Esophagus (tissue), 2 donors: ENCODE measurements at regions not wholly inside any gene's neighbourhood (a gene's known extent, or its start where the extent isn't known, plus 50 kb on each side); places are given as distances from the start of the nearest gene placed in this dataset.

ENCODE experiments used
- H3K27ac ChIP-seq, 2 donors: one replicate each; pipeline ENCODE4 v1.5.1; 2013; ENCODE audit warnings: low read depth in 2 of 2, mild to moderate bottlenecking in 2 of 2, inconsistent platforms in 1 of 2, low read length in 1 of 2, moderate library complexity in 1 of 2
- H3K27me3 ChIP-seq, 2 donors: one replicate each; pipeline ENCODE4 v1.6.1; 2013; ENCODE audit warnings: low read length in 2 of 2, control low read depth in 1 of 2, mild to moderate bottlenecking in 1 of 2; ENCODE audit not compliant: insufficient read depth in 2 of 2, control insufficient read depth in 1 of 2
- H3K36me3 ChIP-seq, 2 donors: one replicate each; pipeline ENCODE4 v1.6.1; 2013; ENCODE audit warnings: low read length in 1 of 2; ENCODE audit not compliant: control insufficient read depth in 2 of 2, insufficient read depth in 2 of 2
- H3K4me1 ChIP-seq, 2 donors: one replicate each; pipeline ENCODE4 v1.6.1; 2013; ENCODE audit warnings: low read length in 1 of 2; ENCODE audit not compliant: control insufficient read depth in 2 of 2, insufficient read depth in 2 of 2
- H3K4me3 ChIP-seq, 2 donors: one replicate each; pipeline ENCODE4 v1.5.1; 2013; ENCODE audit warnings: low read length in 2 of 2, mild to moderate bottlenecking in 2 of 2, low read depth in 1 of 2, moderate library complexity in 1 of 2
- H3K9me3 ChIP-seq, 2 donors: one replicate each; pipeline ENCODE4 v1.6.1; 2013; ENCODE audit warnings: mild to moderate bottlenecking in 2 of 2, low read depth in 1 of 2, low read length in 1 of 2, moderate library complexity in 1 of 2; ENCODE audit not compliant: control insufficient read depth in 2 of 2, insufficient read depth in 1 of 2
- WGBS, 2 donors: extraction: QIAGEN DNeasy Blood & Tissue Kit; methylation state at CpG; one replicate each; pipeline ENCODE4 v1.1.7; 2013; 5-methylcytosine and 5-hydroxymethylcytosine counted together
- donor health status: healthy with polysubstance abuse.
- donor health status: Bipolar disorder and iron deficiency.

DNA sequence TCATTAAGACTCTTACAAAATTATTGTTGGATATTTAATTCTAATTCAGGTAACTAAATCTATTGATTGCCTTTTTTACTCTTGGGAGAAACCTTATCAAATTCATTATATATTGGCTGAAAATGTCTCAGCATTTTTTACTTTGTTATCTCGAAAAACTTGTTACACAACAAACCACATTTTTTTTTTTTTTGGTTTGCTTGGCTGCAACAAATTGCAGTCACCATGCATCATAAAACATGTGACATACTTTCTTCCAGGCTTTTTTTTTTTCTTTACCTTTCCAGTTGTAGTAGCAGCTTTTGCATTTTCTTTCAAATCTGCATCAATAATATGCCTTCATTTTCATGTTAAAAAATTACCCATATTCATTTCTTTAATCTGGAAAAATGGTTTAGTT lies 186.7 kb downstream of the TDRD15 start:
- Histone ChIP-seq H3K9me3 (no peaks in the 10 kb centered on the region), H3K27me3 (no peaks in the 10 kb centered on the region), H3K4me3 (no peak overlapping the region), H3K4me1 (no peaks in the 10 kb centered on the region), H3K36me3 (no peaks in the 10 kb centered on the region), H3K27ac (no peak overlapping the region)
- 31 to 48% methylated on average over 1 of the region's 1 CpG for WGBS, 2 donors

DNA sequence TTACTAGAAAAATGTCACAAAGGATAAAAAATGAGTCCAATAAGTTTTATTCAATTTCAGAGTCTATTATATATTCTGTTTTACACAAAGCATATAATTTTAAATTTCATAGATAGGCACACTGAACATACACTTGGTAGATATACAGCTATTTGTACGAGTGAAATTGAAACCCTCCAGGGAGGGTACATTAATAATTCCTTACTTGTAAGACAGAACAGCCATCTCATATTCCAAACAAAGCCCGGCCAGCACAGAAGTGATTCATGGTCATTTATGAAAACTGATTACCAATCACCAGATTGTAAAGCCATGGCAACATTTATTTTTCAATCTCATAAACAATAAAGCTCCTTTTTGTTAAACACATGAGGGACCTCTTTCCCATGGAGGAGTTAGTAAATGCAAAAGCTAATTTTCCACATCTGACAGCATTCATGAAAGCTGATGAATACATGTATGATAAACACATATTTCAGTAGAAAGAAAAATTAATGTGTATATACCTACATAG lies 190.6 kb downstream of the TDRD15 start:
- no peak overlapping the region for H3K27ac ChIP-seq
- H3K36me3 ChIP-seq, result no peaks in the 10 kb centered on the region
- no peak overlapping the region for H3K4me3 ChIP-seq
- H3K9me3 ChIP-seq, result peaks cover 0 to 2% of the 10 kb centered on the region in 2 donors
- WGBS, 2 donors, result 49 to 50% methylated on average over 2 of the region's 2 CpGs
- H3K4me1 ChIP-seq, result no peaks in the 10 kb centered on the region
- no peaks in the 10 kb centered on the region for H3K27me3 ChIP-seq

DNA sequence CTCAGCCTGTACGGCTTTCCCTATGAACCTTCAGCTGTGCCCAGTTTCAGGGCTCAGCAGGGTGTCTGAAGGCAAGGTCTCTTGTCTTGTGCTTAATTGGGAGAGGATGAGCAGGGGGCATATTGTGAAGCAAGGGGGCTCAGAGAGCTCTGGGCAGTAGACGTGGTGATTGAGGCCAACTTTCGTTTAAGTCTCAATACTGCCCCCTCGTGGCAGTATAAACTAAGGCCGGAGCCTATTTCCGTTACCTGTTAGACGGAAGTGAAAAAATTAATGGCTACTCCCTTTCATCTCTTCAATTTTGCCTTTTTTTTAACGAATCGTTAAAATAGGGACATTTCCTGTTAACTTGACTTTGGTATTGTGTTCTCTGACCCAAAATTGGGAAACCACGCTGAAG lies 193.4 kb downstream of the TDRD15 start:
- Histone ChIP-seq H3K4me3 (no peak overlapping the region), H3K9me3 (peaks cover 0 to 2% of the 10 kb centered on the region in 2 donors), H3K27ac (no peak overlapping the region), H3K27me3 (no peaks in the 10 kb centered on the region), H3K4me1 (no peaks in the 10 kb centered on the region), H3K36me3 (no peaks in the 10 kb centered on the region)
- 22 to 24% methylated on average over 10 of the region's 10 CpGs for WGBS, 2 donors

DNA sequence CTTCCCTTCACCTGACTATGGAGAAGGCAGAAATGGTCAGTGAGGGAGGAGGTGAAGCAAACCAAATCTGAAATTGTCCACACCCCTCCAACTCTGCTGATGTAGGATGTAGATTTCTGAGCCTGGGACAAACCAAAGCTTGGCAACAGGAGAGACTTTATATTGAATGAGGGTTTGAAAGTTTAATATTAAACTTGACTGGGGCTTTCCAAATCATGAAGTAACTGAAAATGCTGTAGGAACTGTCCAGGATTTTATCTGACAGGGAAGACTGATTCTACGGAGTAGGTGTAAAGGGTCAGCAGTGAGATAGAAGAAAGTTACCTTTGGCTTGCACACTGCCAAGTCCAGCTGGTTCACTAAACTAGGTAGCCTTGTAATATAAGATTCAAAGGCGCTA lies 194.5 kb downstream of the TDRD15 start:
- Histone ChIP-seq H3K27ac (no peak overlapping the region), H3K9me3 (peaks cover 0 to 2% of the 10 kb centered on the region in 2 donors), H3K4me3 (no peak overlapping the region), H3K27me3 (no peaks in the 10 kb centered on the region), H3K4me1 (no peaks in the 10 kb centered on the region), H3K36me3 (no peaks in the 10 kb centered on the region)
- 70 to 91% methylated on average over 2 of the region's 2 CpGs for WGBS, 2 donors

DNA sequence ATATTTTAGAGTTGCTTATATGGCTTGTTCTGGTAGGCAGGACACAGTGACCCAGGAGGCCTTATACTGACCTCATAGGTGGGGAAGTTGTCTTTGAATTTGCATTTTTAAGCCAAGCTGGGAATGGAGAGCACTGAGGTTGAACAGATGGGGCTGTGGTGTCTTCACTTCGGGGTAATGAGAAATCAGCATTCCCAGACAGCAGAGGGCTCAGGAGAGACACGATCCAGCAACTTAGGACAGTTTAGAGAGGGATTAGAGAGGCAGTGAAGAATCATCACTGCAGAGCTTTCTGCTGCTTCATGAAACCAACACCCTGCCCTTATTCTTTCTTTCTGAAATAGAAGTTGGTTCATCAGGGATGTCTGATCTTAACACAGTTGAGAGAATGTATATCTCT lies 202.4 kb downstream of the TDRD15 start:
- Histone ChIP-seq H3K4me3 (no peak overlapping the region), H3K36me3 (no peaks in the 10 kb centered on the region), H3K27me3 (no peaks in the 10 kb centered on the region), H3K9me3 (no peaks in the 10 kb centered on the region), H3K27ac (no peak overlapping the region), H3K4me1 (no peaks in the 10 kb centered on the region)
- WGBS, 2 donors, result 34 to 58% methylated on average over 2 of the region's 2 CpGs

DNA sequence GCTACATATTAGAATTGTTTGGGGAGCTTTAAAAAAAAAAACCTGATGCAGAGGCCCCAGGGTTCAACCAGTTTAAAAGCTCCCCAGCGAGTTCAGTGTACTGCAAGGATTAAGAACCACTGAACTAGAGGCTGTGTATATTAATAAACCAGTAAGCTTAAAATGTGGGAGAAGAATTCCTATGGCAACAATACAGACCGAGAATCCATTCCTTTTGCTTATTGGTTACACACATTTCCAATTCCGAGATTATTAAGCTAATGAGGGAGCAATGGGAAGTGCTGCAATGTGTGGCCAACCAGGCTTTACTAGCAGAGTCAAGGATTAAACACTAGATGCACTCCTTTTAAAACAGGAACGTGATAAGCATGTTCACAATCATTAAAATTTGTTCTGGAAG lies 204.4 kb downstream of the TDRD15 start:
- Histone ChIP-seq H3K27me3 (no peaks in the 10 kb centered on the region), H3K9me3 (no peaks in the 10 kb centered on the region), H3K36me3 (no peaks in the 10 kb centered on the region), H3K4me1 (no peaks in the 10 kb centered on the region), H3K27ac (no peak overlapping the region), H3K4me3 (no peak overlapping the region)
- 51% methylated on average over 4 of the region's 4 CpGs for WGBS, 2 donors

DNA sequence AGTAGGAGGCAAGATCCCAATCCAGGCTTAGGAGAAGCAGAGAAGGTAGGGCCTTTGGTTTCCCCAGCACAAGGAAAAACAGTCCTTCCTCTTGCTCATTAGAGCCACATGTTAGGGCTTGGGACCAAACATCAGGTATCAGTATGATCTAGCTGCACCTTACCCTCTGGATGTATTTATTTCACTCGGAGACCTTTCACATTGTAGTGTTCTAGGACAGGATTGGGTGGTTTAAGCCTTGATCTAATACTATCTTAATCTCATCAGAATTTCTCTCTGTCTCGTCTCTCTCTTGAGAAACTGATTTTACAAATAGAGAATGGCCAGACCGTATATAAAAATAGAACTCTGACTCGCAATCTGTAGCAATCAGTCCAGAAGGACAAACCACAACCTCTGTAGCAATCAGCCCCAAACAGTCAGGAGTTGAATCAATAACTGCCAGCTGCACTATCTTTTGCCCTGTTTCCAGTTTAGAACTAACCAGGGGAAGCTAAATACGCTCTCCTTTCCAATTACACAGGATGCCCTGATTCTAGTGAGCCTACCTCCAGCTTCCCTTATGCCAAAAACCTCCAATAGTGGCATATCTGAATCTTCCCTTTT lies 207.1 kb downstream of the TDRD15 start:
- Histone ChIP-seq H3K9me3 (no peaks in the 10 kb centered on the region), H3K27ac (no peak overlapping the region), H3K4me3 (no peak overlapping the region), H3K27me3 (no peaks in the 10 kb centered on the region), H3K36me3 (no peaks in the 10 kb centered on the region), H3K4me1 (no peaks in the 10 kb centered on the region)
- 65 to 80% methylated on average over 5 of the region's 5 CpGs for WGBS, 2 donors

DNA sequence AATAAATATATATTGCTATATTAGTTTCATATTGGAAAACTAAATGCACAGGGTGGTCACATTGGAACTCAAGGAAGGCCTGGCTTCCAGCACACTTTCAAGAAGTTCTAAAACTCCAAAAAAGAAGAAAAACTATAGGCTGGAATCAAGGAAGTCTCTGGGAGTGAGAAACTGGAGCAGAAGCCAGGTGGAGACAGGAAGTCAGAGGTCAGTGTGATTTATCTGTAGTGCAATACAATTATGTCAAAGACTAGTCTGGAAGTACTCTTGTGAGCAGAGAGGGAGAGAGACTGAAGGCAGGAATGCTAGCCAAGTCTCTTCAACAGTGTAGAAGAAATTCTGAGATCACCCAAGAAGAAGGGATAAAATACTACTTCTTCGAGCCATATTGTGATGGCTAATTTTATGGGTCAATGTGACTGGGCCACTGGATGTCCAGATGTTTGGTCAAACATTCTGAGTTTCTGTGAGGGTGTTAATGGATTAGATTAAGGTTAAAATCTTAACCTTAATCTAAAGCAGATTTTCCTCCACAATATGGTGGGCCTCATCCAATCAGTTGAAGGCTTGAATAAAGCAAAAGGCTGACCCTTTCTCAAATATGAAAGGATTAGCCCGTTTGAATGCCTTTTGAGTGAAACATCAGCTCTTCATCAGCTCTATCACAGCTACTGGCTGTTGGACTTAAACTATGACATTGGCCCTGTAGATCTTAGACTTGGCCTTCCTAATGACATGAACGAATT lies 208.0 kb downstream of the TDRD15 start:
- Histone ChIP-seq H3K27me3 (no peaks in the 10 kb centered on the region), H3K9me3 (no peaks in the 10 kb centered on the region), H3K36me3 (no peaks in the 10 kb centered on the region), H3K4me3 (no peak overlapping the region), H3K27ac (no peak overlapping the region), H3K4me1 (no peaks in the 10 kb centered on the region)
- 72 to 77% methylated on average over 3 of the region's 3 CpGs for WGBS, 2 donors

DNA sequence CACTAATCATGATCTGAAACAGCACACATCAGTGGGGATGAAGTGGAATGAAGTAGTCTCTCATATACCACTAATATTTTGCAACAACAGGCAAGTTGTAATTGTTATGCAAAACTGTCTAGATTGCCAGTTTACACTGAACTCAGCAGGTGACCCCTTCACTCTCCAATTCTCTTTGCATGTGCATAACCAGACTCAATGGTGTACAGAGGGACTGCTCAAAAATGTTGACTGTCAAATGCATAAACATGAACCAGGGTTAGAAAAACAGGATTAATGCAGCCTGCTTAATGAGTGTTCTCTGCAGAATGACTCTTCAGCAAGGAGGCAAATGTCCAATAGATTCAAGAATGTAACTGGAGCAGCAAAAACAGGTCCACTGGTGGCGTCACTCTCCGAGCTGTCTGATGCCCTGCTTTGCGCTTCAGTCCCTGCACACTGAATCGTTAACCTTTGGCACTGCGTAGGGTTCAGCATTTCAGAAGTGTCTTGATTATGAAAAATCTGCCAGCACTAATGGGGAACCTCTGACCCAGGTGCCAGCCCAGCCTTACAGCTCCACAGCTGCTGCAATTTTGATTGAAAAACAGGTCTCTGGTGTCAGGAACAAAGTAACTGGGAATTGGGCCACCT lies 209.3 kb downstream of the TDRD15 start:
- Histone ChIP-seq H3K36me3 (no peaks in the 10 kb centered on the region), H3K27ac (no peak overlapping the region), H3K9me3 (no peaks in the 10 kb centered on the region), H3K4me3 (no peak overlapping the region), H3K27me3 (no peaks in the 10 kb centered on the region), H3K4me1 (no peaks in the 10 kb centered on the region)
- 45 to 56% methylated on average over 5 of the region's 5 CpGs for WGBS, 2 donors
